Gastroesophageal sphincter (tissue), 4 donors: ENCODE measurements at regions not wholly inside any gene's neighbourhood (a gene's known extent, or its start where the extent isn't known, plus 50 kb on each side); places are given as distances from the start of the nearest gene placed in this dataset.
"Not testable (repeated sequence)": the region's sequence is repeated elsewhere in the genome, so short reads cannot be mapped to it uniquely, and the experiment has no call there.

Experiments
- ATAC-seq: fragments of 150-250 bp; one replicate; pipeline ENCODE4 v1.9.1; 2016; ENCODE audit warnings: mild to moderate bottlenecking, moderate library complexity
- H3K27ac ChIP-seq, 4 donors: fragments of 200-600 bp; sonication (generic) in 3 of 4; 1 replicate in 3 of 4; 2 replicates in 1 of 4; pipeline ENCODE4 v1.5.1; 2016 to 2019
- H3K27me3 ChIP-seq: fragments of 200-600 bp; sonication (generic); one replicate; pipeline ENCODE4 v1.5.1; 2019
- H3K36me3 ChIP-seq, 2 donors: fragments of 200-600 bp; sonication (generic); one replicate each; pipeline ENCODE4 v1.5.1; 2019; ENCODE audit warnings: control low read depth in 1 of 2
- H3K4me1 ChIP-seq, 3 donors: fragments of 200-600 bp; sonication (generic); 1 replicate in 2 of 3; 2 replicates in 1 of 3; pipeline ENCODE4 v1.5.1; 2016 to 2019; ENCODE audit warnings: control low read depth in 2 of 3
- H3K4me3 ChIP-seq, 2 donors: fragments of 200-600 bp; sonication (generic); one replicate each; pipeline ENCODE4 v1.5.1; 2019; ENCODE audit warnings: mild to moderate bottlenecking in 1 of 2, moderate library complexity in 1 of 2
- H3K9me3 ChIP-seq, 3 donors: fragments of 200-600 bp; sonication (generic); one replicate each; pipeline ENCODE4 v1.5.1; 2017 to 2019; ENCODE audit warnings: control low read depth in 2 of 3
- CTCF ChIP-seq, 4 experiments: fragments of 200-600 bp in 2 of 4; fragments of 450-650 bp in 2 of 4; sonication (generic) in 1 of 4; IDR thresholded peaks; one replicate each; pipeline ENCODE4 v1.5.1; 2017 to 2019; ENCODE audit warnings: antibody characterized with exemption in 4 of 4, mild to moderate bottlenecking in 2 of 4, moderate library complexity in 2 of 4
- EP300 ChIP-seq: sonication (generic); formaldehyde crosslinking; IDR thresholded peaks from one replicate; pipeline ENCODE4 v1.6.1; 2017; ENCODE audit warnings: antibody characterized with exemption, mild to moderate bottlenecking
- POLR2A ChIP-seq, 2 donors: fragments of 450-650 bp; IDR thresholded peaks; one replicate each; pipeline ENCODE4 v1.6.1; 2017; ENCODE audit warnings: antibody characterized with exemption in 2 of 2, mild to moderate bottlenecking in 2 of 2, moderate library complexity in 1 of 2
- POLR2AphosphoS5 ChIP-seq: sonication (generic); formaldehyde crosslinking; IDR thresholded peaks from one replicate; pipeline ENCODE4 v1.6.1; 2017; ENCODE audit warnings: antibody characterized with exemption
- WGBS, 2 donors: methylation state at CpG; one replicate each; pipeline ENCODE4 v1.1.5; 2018; ENCODE audit warnings: low coverage in 1 of 2; 5-methylcytosine and 5-hydroxymethylcytosine counted together

DNA sequence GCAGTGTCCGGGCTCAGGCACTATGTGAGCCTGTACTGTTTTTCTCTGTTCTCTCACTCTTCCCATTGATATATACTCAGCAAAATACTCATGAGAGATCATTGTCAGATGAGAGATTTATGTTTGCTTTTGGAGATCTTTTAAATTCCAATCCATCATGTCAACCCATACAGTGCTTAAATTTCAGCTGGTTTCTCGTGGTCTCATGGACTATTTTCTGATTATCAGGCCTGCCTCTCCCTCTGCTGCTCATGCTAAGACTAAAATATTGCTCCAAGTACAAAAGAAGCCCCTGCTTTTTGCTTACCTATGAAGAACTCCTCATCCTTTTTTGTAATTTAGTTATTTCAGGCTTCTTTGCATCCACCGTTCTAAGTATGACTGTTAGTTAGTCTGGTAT lies 547.2 kb downstream of the KCNJ2 start:
- no peaks in the 10 kb centered on the region for H3K4me1 ChIP-seq
- 61 to 70% methylated on average over 2 to 3 of the region's 3 CpGs for WGBS, 2 donors
- H3K4me3 ChIP-seq = no peak overlapping the region
- H3K27me3 ChIP-seq = no peaks in the 10 kb centered on the region
- H3K9me3 ChIP-seq = no peaks in the 10 kb centered on the region
- ATAC-seq = no peak
- no peak for TF ChIP-seq CTCF (IDR thresholded peaks at IDR 0.05)
- no peak for TF ChIP-seq EP300
- TF ChIP-seq POLR2AphosphoS5 = no peak
- no peak for TF ChIP-seq POLR2A (IDR thresholded peaks at IDR 0.05)
- H3K27ac ChIP-seq = no peak overlapping the region
- no peaks in the 10 kb centered on the region for H3K36me3 ChIP-seq

GRCh38 chr17:70717042-70717441 lies 547.7 kb downstream of the KCNJ2 start:
- Histone ChIP-seq H3K27ac (no peak overlapping the region), H3K9me3 (no peaks in the 10 kb centered on the region), H3K4me3 (no peak overlapping the region), H3K27me3 (no peaks in the 10 kb centered on the region), H3K36me3 (no peaks in the 10 kb centered on the region), H3K4me1 (no peaks in the 10 kb centered on the region)
- WGBS, 2 donors = 80 to 89% methylated on average over 1 of the region's 1 CpG
- no peak for ATAC-seq
- TF ChIP-seq EP300 = no peak
- no peak for TF ChIP-seq POLR2A (IDR thresholded peaks at IDR 0.05)
- no peak for TF ChIP-seq POLR2AphosphoS5
- TF ChIP-seq CTCF (IDR thresholded peaks at IDR 0.05) = no peak

GRCh38 chr17:70736375-70736957 lies 567.1 kb downstream of the KCNJ2 start:
- Histone ChIP-seq H3K9me3 (no peaks in the 10 kb centered on the region), H3K27ac (no peak overlapping the region), H3K4me3 (no peak overlapping the region), H3K36me3 (no peaks in the 10 kb centered on the region), H3K4me1 (peaks cover 0 to 24% (median 5%) of the 10 kb centered on the region in 3 donors), H3K27me3 (no peaks in the 10 kb centered on the region)
- ATAC-seq = no peak
- WGBS, 2 donors = 43 to 48% methylated on average over 4 of the region's 4 CpGs
- TF ChIP-seq POLR2AphosphoS5 = no peak
- no peak for TF ChIP-seq CTCF (IDR thresholded peaks at IDR 0.05)
- no peak for TF ChIP-seq EP300
- TF ChIP-seq POLR2A (IDR thresholded peaks at IDR 0.05) = no peak

- Histone ChIP-seq H3K27me3 (no peaks in the 10 kb centered on the region), H3K36me3 (no peaks in the 10 kb centered on the region), H3K4me3 (no peak overlapping the region), H3K4me1 (peaks cover 0 to 24% (median 5%) of the 10 kb centered on the region in 3 donors), H3K9me3 (no peaks in the 10 kb centered on the region), H3K27ac (no peak overlapping the region)
- 57 to 62% methylated on average over 2 of the region's 2 CpGs for WGBS, 2 donors
- no peak for ATAC-seq
- TF ChIP-seq EP300 (no peak), CTCF (IDR thresholded peaks at IDR 0.05) (no peak), POLR2AphosphoS5 (no peak), POLR2A (IDR thresholded peaks at IDR 0.05) (no peak)
Measured at GRCh38 chr17:70739065-70739464, 569.7 kb downstream of the KCNJ2 start.

DNA sequence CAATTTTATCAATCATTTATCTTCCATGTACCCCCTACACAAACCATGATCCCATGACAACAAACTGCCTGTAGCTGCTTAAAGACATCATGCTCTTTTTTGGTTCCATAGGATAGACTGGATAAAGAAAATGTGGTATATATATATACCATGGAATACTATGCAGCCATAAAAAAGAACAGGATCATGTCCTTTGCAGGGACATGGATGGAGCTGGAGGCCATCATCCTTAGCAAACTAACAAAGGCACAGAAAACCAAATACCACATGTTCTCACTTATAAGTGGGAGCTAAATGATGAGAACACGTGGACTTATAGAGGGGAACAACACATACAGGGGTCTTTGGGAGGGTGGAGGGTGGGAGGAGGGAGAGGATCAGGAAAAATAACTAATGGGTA lies 577.2 kb downstream of the KCNJ2 start:
- H3K9me3 ChIP-seq, H3K36me3 ChIP-seq, ATAC-seq, H3K4me1 ChIP-seq, H3K4me3 ChIP-seq, H3K27me3 ChIP-seq, H3K27ac ChIP-seq: not testable (repeated sequence)
- 75% methylated on average over 1 of the region's 1 CpG; no CpG with 5 or more reads in 1 of the 2 donors for WGBS, 2 donors
